ENCODE measurements at regions not wholly inside any gene's neighbourhood (a gene's known extent, or its start where the extent isn't known, plus 50 kb on each side); places are given as distances from the start of the nearest gene placed in this dataset.

GRCh38 chr1:227392984-227393764, 74.9 kb upstream of the CDC42BPA start (continued):
- TF ChIP-seq, protein P1, sequence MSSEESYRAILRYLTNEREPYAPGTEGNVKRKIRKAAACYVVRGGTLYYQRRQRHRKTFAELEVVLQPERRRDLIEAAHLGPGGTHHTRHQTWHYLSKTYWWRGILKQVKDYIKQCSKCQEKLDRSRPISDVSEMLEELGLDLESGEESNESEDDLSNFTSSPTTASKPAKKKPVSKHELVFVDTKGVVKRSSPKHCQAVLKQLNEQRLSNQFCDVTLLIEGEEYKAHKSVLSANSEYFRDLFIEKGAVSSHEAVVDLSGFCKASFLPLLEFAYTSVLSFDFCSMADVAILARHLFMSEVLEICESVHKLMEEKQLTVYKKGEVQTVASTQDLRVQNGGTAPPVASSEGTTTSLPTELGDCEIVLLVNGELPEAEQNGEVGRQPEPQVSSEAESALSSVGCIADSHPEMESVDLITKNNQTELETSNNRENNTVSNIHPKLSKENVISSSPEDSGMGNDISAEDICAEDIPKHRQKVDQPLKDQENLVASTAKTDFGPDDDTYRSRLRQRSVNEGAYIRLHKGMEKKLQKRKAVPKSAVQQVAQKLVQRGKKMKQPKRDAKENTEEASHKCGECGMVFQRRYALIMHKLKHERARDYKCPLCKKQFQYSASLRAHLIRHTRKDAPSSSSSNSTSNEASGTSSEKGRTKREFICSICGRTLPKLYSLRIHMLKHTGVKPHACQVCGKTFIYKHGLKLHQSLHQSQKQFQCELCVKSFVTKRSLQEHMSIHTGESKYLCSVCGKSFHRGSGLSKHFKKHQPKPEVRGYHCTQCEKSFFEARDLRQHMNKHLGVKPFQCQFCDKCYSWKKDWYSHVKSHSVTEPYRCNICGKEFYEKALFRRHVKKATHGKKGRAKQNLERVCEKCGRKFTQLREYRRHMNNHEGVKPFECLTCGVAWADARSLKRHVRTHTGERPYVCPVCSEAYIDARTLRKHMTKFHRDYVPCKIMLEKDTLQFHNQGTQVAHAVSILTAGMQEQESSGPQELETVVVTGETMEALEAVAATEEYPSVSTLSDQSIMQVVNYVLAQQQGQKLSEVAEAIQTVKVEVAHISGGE (tag by site-specific recombination; conservative IDR thresholded peaks at IDR 0.05; ENCODE audit: low read depth) = peak; percentile 66; the same call in 1 of the 2 replicates
- TF ChIP-seq REST (tag by site-specific recombination; IDR thresholded peaks at IDR 0.05) = peak; percentile 24; the same call in 1 of the 2 replicates
- no peak for TF ChIP-seq KLF17 (tag by site-specific recombination; IDR thresholded peaks at IDR 0.05)
- TF ChIP-seq ZNF133 (tag by site-specific recombination; IDR thresholded peaks at IDR 0.05) = no peak
- peak; percentile 82; the same call in 1 of the 2 replicates for TF ChIP-seq ZNF394 (tag by site-specific recombination; IDR thresholded peaks at IDR 0.05; ENCODE audit: borderline replicate concordance)
- TF ChIP-seq ELK4 (IDR thresholded peaks at IDR 0.05; ENCODE audit: borderline replicate concordance, low read depth, low read length) = no peak
- no peak for TF ChIP-seq YY1 (tag by site-specific recombination; IDR thresholded peaks at IDR 0.05)
- no peak for TF ChIP-seq ZFP69B (tag by site-specific recombination; IDR thresholded peaks at IDR 0.05)
- TF ChIP-seq, protein P2, sequence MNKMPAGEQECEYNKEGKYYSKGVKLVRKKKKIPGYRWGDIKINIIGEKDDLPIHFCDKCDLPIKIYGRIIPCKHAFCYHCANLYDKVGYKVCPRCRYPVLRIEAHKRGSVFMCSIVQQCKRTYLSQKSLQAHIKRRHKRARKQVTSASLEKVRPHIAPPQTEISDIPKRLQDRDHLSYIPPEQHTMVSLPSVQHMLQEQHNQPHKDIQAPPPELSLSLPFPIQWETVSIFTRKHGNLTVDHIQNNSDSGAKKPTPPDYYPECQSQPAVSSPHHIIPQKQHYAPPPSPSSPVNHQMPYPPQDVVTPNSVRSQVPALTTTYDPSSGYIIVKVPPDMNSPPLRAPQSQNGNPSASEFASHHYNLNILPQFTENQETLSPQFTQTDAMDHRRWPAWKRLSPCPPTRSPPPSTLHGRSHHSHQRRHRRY (tag by site-specific recombination; IDR thresholded peaks at IDR 0.05) = no peak
- TF ChIP-seq, protein P3, sequence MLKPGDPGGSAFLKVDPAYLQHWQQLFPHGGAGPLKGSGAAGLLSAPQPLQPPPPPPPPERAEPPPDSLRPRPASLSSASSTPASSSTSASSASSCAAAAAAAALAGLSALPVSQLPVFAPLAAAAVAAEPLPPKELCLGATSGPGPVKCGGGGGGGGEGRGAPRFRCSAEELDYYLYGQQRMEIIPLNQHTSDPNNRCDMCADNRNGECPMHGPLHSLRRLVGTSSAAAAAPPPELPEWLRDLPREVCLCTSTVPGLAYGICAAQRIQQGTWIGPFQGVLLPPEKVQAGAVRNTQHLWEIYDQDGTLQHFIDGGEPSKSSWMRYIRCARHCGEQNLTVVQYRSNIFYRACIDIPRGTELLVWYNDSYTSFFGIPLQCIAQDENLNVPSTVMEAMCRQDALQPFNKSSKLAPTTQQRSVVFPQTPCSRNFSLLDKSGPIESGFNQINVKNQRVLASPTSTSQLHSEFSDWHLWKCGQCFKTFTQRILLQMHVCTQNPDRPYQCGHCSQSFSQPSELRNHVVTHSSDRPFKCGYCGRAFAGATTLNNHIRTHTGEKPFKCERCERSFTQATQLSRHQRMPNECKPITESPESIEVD (tag by site-specific recombination; IDR thresholded peaks at IDR 0.05) = no peak
- TF ChIP-seq ZNF155 (tag by site-specific recombination; IDR thresholded peaks at IDR 0.05) = no peak
- TF ChIP-seq, protein P4, sequence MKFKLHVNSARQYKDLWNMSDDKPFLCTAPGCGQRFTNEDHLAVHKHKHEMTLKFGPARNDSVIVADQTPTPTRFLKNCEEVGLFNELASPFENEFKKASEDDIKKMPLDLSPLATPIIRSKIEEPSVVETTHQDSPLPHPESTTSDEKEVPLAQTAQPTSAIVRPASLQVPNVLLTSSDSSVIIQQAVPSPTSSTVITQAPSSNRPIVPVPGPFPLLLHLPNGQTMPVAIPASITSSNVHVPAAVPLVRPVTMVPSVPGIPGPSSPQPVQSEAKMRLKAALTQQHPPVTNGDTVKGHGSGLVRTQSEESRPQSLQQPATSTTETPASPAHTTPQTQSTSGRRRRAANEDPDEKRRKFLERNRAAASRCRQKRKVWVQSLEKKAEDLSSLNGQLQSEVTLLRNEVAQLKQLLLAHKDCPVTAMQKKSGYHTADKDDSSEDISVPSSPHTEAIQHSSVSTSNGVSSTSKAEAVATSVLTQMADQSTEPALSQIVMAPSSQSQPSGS (tag by site-specific recombination; IDR thresholded peaks at IDR 0.05; ENCODE audit: low read depth) = peak; percentile 63; the same call in 1 of the 2 replicates
- TF ChIP-seq ZNF560 (tag by site-specific recombination; IDR thresholded peaks at IDR 0.05; ENCODE audit: borderline replicate concordance) = peak; percentile 15; the same call in 1 of the 2 replicates
- no peak for TF ChIP-seq ZNF184 (tag by site-specific recombination; IDR thresholded peaks at IDR 0.05)
- TF ChIP-seq ZNF677 (tag by site-specific recombination; IDR thresholded peaks at IDR 0.05) = no peak
- peak; percentile 67 for TF ChIP-seq ZNF555 (tag by site-specific recombination; conservative IDR thresholded peaks at IDR 0.05)
- no peak for TF ChIP-seq SCRT1 (tag by site-specific recombination; IDR thresholded peaks at IDR 0.05; ENCODE audit: borderline replicate concordance)
- TF ChIP-seq ZNF324 (tag by site-specific recombination; IDR thresholded peaks at IDR 0.05) = no peak
- no peak for TF ChIP-seq ZNF266 (tag by site-specific recombination; IDR thresholded peaks at IDR 0.05; ENCODE audit: low read depth)
- no peak for TF ChIP-seq BCL11A (tag by site-specific recombination; IDR thresholded peaks at IDR 0.05; ENCODE audit: low read depth)
- TF ChIP-seq ZNF433 (tag by site-specific recombination; IDR thresholded peaks at IDR 0.05; ENCODE audit: low read depth) = 0 out of 2 replicates have a peak, but pooled peaks have one; percentile 27
- peak; percentile 33 for TF ChIP-seq ZNF510 (tag by site-specific recombination; IDR thresholded peaks at IDR 0.05; ENCODE audit: insufficient replicate concordance)
- TF ChIP-seq ZFHX2 (tag by site-specific recombination; conservative IDR thresholded peaks at IDR 0.05) = no peak
